ENCODE measurements at regions not wholly inside any gene's neighbourhood (a gene's known extent, or its start where the extent isn't known, plus 50 kb on each side); places are given as distances from the start of the nearest gene placed in this dataset.

- DNase-seq (ENCODE audit: extremely low read depth in 1 of 4, low spot score in 3 of 4) (no peak), FAIRE-seq (no peak), ATAC-seq (no peak)
- no TSS peak for BruUV-seq (replicated peaks)
- Histone ChIP-seq H3K9me3 (replicated peaks; ENCODE audit: control insufficient read depth, insufficient read depth, low read depth, low read length) (no peaks in the 10 kb centered on the region), H2AFZ (ENCODE audit: low read depth, low read length) (no peak overlapping the region), H3K4me3 (no peak overlapping the region), H3K27me3 (ENCODE audit: control insufficient read depth in 2 of 2, insufficient read depth in 2 of 2, low read length in 2 of 2) (no peaks in the 10 kb centered on the region), H3K9me1 (ENCODE audit: control insufficient read depth, insufficient read depth, low read length) (no peaks in the 10 kb centered on the region), H3K36me3 (ENCODE audit: control insufficient read depth, insufficient read depth, low read length) (no peaks in the 10 kb centered on the region), H4K20me1 (replicated peaks; ENCODE audit: control insufficient read depth, insufficient read depth, low read length) (no peaks in the 10 kb centered on the region), H3K27ac (ENCODE audit: extremely low read depth, low read depth, low read length) (no peak overlapping the region), H3K79me2 (ENCODE audit: control insufficient read depth, insufficient read depth, low read length) (no peaks in the 10 kb centered on the region), H3K4me1 (replicated peaks in 1 of 2; ENCODE audit: control insufficient read depth in 2 of 2, insufficient read depth in 2 of 2, low read length in 2 of 2) (no peaks in the 10 kb centered on the region), H3K4me2 (ENCODE audit: insufficient read depth, low read length) (no peak overlapping the region), H3K9ac (ENCODE audit: insufficient read depth in 1 of 2, low read depth in 2 of 2, low read length in 2 of 2) (no peak overlapping the region)
- TF ChIP-seq ATF4 (CRISPR knock-in tag; IDR thresholded peaks at IDR 0.05) (no peak), HSF4 (CRISPR knock-in tag; IDR thresholded peaks at IDR 0.05; ENCODE audit: borderline replicate concordance) (no peak), ZNF696 (CRISPR knock-in tag; conservative IDR thresholded peaks at IDR 0.05) (no peak), EHMT2 (IDR thresholded peaks at IDR 0.05) (no peak), NCOA4 (IDR thresholded peaks at IDR 0.05; ENCODE audit: partially characterized antibody) (no peak), REST (IDR thresholded peaks at IDR 0.05; ENCODE audit: borderline replicate concordance) (no peak), REST (CRISPR knock-in tag; IDR thresholded peaks at IDR 0.05; ENCODE audit: low read depth) (no peak), RFX5 (IDR thresholded peaks at IDR 0.05; ENCODE audit: low read depth, low read length) (no peak), KDM2B (CRISPR knock-in tag; IDR thresholded peaks at IDR 0.05) (no peak), CBX1 (IDR thresholded peaks at IDR 0.05; ENCODE audit: low read depth) (no peak)
- TF ChIP-seq, protein P1, sequence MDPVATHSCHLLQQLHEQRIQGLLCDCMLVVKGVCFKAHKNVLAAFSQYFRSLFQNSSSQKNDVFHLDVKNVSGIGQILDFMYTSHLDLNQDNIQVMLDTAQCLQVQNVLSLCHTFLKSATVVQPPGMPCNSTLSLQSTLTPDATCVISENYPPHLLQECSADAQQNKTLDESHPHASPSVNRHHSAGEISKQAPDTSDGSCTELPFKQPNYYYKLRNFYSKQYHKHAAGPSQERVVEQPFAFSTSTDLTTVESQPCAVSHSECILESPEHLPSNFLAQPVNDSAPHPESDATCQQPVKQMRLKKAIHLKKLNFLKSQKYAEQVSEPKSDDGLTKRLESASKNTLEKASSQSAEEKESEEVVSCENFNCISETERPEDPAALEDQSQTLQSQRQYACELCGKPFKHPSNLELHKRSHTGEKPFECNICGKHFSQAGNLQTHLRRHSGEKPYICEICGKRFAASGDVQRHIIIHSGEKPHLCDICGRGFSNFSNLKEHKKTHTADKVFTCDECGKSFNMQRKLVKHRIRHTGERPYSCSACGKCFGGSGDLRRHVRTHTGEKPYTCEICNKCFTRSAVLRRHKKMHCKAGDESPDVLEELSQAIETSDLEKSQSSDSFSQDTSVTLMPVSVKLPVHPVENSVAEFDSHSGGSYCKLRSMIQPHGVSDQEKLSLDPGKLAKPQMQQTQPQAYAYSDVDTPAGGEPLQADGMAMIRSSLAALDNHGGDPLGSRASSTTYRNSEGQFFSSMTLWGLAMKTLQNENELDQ (CRISPR knock-in tag; IDR thresholded peaks at IDR 0.05; ENCODE audit: borderline replicate concordance): no peak
- 2% methylated on average over 4 of the region's 4 CpGs for WGBS (ENCODE audit: insufficient coverage, low coverage, missing lambda C conversion rate)
- POLR2A ChIA-PET: no interaction called here
- intact Hi-C loops (cut with micrococcal nuclease): no loop called here
- in situ Hi-C loops (cut with MboI): no loop called here
- CTCF ChIA-PET (ENCODE audit: low intra/inter-chr PET ratio): no interaction called here
These were observed 398.2 kb downstream of the NFIB start for GRCh38 chr9:13915591-13916301.

Measured in K562 (cell line).